IPS-18a (cell line): ENCODE measurements at regions not wholly inside any gene's neighbourhood (a gene's known extent, or its start where the extent isn't known, plus 50 kb on each side); places are given as distances from the start of the nearest gene placed in this dataset.

Experiments used
- H3K27ac ChIP-seq: one replicate; pipeline ENCODE4 v1.5.1; 2013; ENCODE audit warnings: low read length
- H3K27me3 ChIP-seq: one replicate; pipeline ENCODE4 v1.6.1; 2013; ENCODE audit warnings: mild to moderate bottlenecking, low read length; ENCODE audit not compliant: control insufficient read depth, insufficient read depth
- H3K36me3 ChIP-seq: one replicate; pipeline ENCODE4 v1.6.1; 2013; ENCODE audit warnings: low read depth, low read length; ENCODE audit not compliant: control insufficient read depth
- H3K4me1 ChIP-seq: one replicate; pipeline ENCODE4 v1.6.1; 2013; ENCODE audit warnings: low read depth, low read length; ENCODE audit not compliant: control insufficient read depth
- H3K4me3 ChIP-seq: one replicate; pipeline ENCODE4 v1.5.1; 2013; ENCODE audit warnings: low read length
- H3K9ac ChIP-seq: one replicate; pipeline ENCODE4 v1.6.1; 2013; ENCODE audit warnings: mild to moderate bottlenecking, low read length, moderate library complexity
- H3K9me3 ChIP-seq: one replicate; pipeline ENCODE4 v1.6.1; 2013; ENCODE audit warnings: low read depth, low read length; ENCODE audit not compliant: control insufficient read depth

- no peaks in the 10 kb centered on the region for H3K9me3 ChIP-seq
- no peak overlapping the region for H3K4me3 ChIP-seq
- no peak overlapping the region for H3K9ac ChIP-seq
- peaks cover 11% of the 10 kb centered on the region for H3K4me1 ChIP-seq
- no peak overlapping the region for H3K27ac ChIP-seq
- no peaks in the 10 kb centered on the region for H3K27me3 ChIP-seq
- no peaks in the 10 kb centered on the region for H3K36me3 ChIP-seq
These were observed 394.0 kb downstream of the REEP3 start for GRCh38 chr10:63915240-63915639.

- peaks cover 22% of the 10 kb centered on the region for H3K4me1 ChIP-seq
- no peaks in the 10 kb centered on the region for H3K36me3 ChIP-seq
- no peak overlapping the region for H3K9ac ChIP-seq
- H3K27me3 ChIP-seq = no peaks in the 10 kb centered on the region
- H3K9me3 ChIP-seq = no peaks in the 10 kb centered on the region
- no peak overlapping the region for H3K27ac ChIP-seq
- no peak overlapping the region for H3K4me3 ChIP-seq
These were observed 396.2 kb downstream of the REEP3 start for GRCh38 chr10:63917363-63917762.

GRCh38 chr10:63919575-63920279 lies 398.5 kb downstream of the REEP3 start:
- Histone ChIP-seq H3K4me1 (peaks cover 29% of the 10 kb centered on the region), H3K9ac (no peak overlapping the region), H3K4me3 (no peak overlapping the region), H3K9me3 (no peaks in the 10 kb centered on the region), H3K27me3 (no peaks in the 10 kb centered on the region), H3K27ac (no peak overlapping the region), H3K36me3 (no peaks in the 10 kb centered on the region)

GRCh38 chr10:63920926-63921325 lies 399.7 kb downstream of the REEP3 start:
- no peak overlapping the region for H3K4me3 ChIP-seq
- H3K36me3 ChIP-seq = no peaks in the 10 kb centered on the region
- no peaks in the 10 kb centered on the region for H3K27me3 ChIP-seq
- peaks cover 29% of the 10 kb centered on the region for H3K4me1 ChIP-seq
- no peak overlapping the region for H3K27ac ChIP-seq
- no peaks in the 10 kb centered on the region for H3K9me3 ChIP-seq
- no peak overlapping the region for H3K9ac ChIP-seq

GRCh38 chr10:63921908-63922467 lies 400.8 kb downstream of the REEP3 start:
- Histone ChIP-seq H3K9me3 (no peaks in the 10 kb centered on the region), H3K9ac (no peak overlapping the region), H3K27me3 (no peaks in the 10 kb centered on the region), H3K27ac (no peak overlapping the region), H3K36me3 (no peaks in the 10 kb centered on the region), H3K4me3 (no peak overlapping the region), H3K4me1 (peaks cover 29% of the 10 kb centered on the region)

GRCh38 chr10:63922468-63923284 lies 401.5 kb downstream of the REEP3 start:
- Histone ChIP-seq H3K9ac (no peak overlapping the region), H3K4me3 (no peak overlapping the region), H3K27ac (no peak overlapping the region)

GRCh38 chr10:63929831-63930467 lies 408.7 kb downstream of the REEP3 start:
- Histone ChIP-seq H3K27ac (no peak overlapping the region), H3K4me1 (no peaks in the 10 kb centered on the region), H3K9ac (no peak overlapping the region), H3K4me3 (no peak overlapping the region), H3K27me3 (no peaks in the 10 kb centered on the region), H3K9me3 (no peaks in the 10 kb centered on the region), H3K36me3 (no peaks in the 10 kb centered on the region)

More at GRCh38 chr10:63922468-63923284, 401.5 kb downstream of the REEP3 start:
- Histone ChIP-seq H3K9me3 (no peaks in the 10 kb centered on the region), H3K27me3 (no peaks in the 10 kb centered on the region), H3K36me3 (no peaks in the 10 kb centered on the region), H3K4me1 (peaks cover 29% of the 10 kb centered on the region)

- Histone ChIP-seq H3K36me3 (no peaks in the 10 kb centered on the region), H3K27me3 (no peaks in the 10 kb centered on the region), H3K4me3 (no peak overlapping the region), H3K9ac (no peak overlapping the region), H3K27ac (no peak overlapping the region), H3K9me3 (no peaks in the 10 kb centered on the region), H3K4me1 (no peaks in the 10 kb centered on the region)
These were observed 409.4 kb downstream of the REEP3 start for GRCh38 chr10:63930584-63930983.

GRCh38 chr10:63935705-63936104 lies 414.5 kb downstream of the REEP3 start:
- Histone ChIP-seq H3K9ac (no peak overlapping the region), H3K27me3 (no peaks in the 10 kb centered on the region), H3K27ac (no peak overlapping the region)

GRCh38 chr10:63940277-63940922 lies 419.2 kb downstream of the REEP3 start:
- Histone ChIP-seq H3K9ac (no peak overlapping the region), H3K9me3 (no peaks in the 10 kb centered on the region)

More at GRCh38 chr10:63935705-63936104, 414.5 kb downstream of the REEP3 start:
- Histone ChIP-seq H3K36me3 (no peaks in the 10 kb centered on the region), H3K4me3 (no peak overlapping the region), H3K4me1 (peaks cover 5% of the 10 kb centered on the region), H3K9me3 (no peaks in the 10 kb centered on the region)

GRCh38 chr10:63964406-63964805 lies 443.2 kb downstream of the REEP3 start:
- no peaks in the 10 kb centered on the region for H3K27me3 ChIP-seq
- H3K9me3 ChIP-seq = no peaks in the 10 kb centered on the region
- H3K36me3 ChIP-seq = no peaks in the 10 kb centered on the region
- H3K4me3 ChIP-seq = no peak overlapping the region
- H3K4me1 ChIP-seq = no peaks in the 10 kb centered on the region
- H3K27ac ChIP-seq = no peak overlapping the region
- no peak overlapping the region for H3K9ac ChIP-seq

More at GRCh38 chr10:63940277-63940922, 419.2 kb downstream of the REEP3 start:
- H3K27me3 ChIP-seq = no peaks in the 10 kb centered on the region
- H3K27ac ChIP-seq = no peak overlapping the region
- H3K4me1 ChIP-seq = peaks cover 11% of the 10 kb centered on the region
- H3K36me3 ChIP-seq = no peaks in the 10 kb centered on the region
- no peak overlapping the region for H3K4me3 ChIP-seq
